Spleen (tissue), 7 donors: ENCODE measurements at regions not wholly inside any gene's neighbourhood (a gene's known extent, or its start where the extent isn't known, plus 50 kb on each side); places are given as distances from the start of the nearest gene placed in this dataset.

Experiments used
- POLR2A ChIP-seq, 3 donors: fragments of 450-650 bp; IDR thresholded peaks; one replicate each; pipeline ENCODE4 v1.5.1; 2017; ENCODE audit warnings: antibody characterized with exemption in 3 of 3, mild to moderate bottlenecking in 1 of 3
- POLR2AphosphoS5 ChIP-seq, 3 donors: sonication (generic); formaldehyde crosslinking; IDR thresholded peaks; one replicate each; pipeline ENCODE4 v1.5.1; 2017; ENCODE audit warnings: antibody characterized with exemption in 3 of 3
- TF ChIP-seq, protein P1 (sequence below), 11 experiments: fragments of 200-600 bp in 7 of 11; fragments of 450-650 bp in 4 of 11; sonication (generic) in 4 of 11; IDR thresholded peaks in 8 of 11; conservative IDR thresholded peaks in 3 of 11; 1 replicate in 7 of 11; 2 replicates in 4 of 11; pipeline versions ENCODE4 v1.4.0 to v1.8.0; 2016 to 2021; ENCODE audit warnings: antibody characterized with exemption in 11 of 11, inconsistent platforms in 4 of 11, mild to moderate bottlenecking in 1 of 11
- donor health status: DM: no; HTN: no; CAD: no; lungs with moderate emphysema.
- donor health status: DM: no; HTN: no; CAD: no.
- donor health status: DM: no; HTN: no; CAD: no.

DNA sequence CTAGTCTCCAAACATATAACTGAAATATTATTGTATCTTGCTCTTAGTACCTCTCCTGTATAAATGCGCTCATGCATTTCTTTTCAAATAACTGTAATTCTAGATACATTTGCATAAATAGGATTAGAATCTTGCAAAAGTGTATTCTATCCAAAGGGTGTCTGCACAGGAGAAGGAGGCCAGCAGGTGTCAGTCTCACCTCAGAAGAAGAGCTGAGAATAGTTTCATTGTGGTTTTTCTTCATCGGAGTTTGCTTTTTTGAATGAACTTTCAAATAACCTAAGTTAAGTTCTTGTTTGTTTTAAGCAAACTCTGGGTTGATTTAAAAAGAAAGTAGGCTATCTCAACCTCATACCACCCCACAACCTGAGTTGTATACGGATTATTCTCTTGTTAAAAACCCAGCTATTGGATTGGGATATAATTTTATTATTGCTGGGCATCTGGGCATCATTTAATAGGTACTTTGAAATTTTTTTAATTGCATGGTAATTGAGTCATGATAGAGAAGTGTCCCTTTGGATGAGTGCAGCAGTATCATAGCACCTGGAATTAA lies 125.0 kb upstream of the MLIP start:
- TF ChIP-seq, protein P1, sequence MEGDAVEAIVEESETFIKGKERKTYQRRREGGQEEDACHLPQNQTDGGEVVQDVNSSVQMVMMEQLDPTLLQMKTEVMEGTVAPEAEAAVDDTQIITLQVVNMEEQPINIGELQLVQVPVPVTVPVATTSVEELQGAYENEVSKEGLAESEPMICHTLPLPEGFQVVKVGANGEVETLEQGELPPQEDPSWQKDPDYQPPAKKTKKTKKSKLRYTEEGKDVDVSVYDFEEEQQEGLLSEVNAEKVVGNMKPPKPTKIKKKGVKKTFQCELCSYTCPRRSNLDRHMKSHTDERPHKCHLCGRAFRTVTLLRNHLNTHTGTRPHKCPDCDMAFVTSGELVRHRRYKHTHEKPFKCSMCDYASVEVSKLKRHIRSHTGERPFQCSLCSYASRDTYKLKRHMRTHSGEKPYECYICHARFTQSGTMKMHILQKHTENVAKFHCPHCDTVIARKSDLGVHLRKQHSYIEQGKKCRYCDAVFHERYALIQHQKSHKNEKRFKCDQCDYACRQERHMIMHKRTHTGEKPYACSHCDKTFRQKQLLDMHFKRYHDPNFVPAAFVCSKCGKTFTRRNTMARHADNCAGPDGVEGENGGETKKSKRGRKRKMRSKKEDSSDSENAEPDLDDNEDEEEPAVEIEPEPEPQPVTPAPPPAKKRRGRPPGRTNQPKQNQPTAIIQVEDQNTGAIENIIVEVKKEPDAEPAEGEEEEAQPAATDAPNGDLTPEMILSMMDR (IDR thresholded peaks at IDR 0.05 in 8 of 11, conservative IDR thresholded peaks at IDR 0.05 in 3 of 11): peak in 6 of 11 experiments; percentile 11 to 30 (median 22)
- TF ChIP-seq POLR2A (IDR thresholded peaks at IDR 0.05): no peak
- no peak for TF ChIP-seq POLR2AphosphoS5 (IDR thresholded peaks at IDR 0.05)
